SK-N-SH (cell line): ENCODE measurements at regions not wholly inside any gene's neighbourhood (a gene's known extent, or its start where the extent isn't known, plus 50 kb on each side); places are given as distances from the start of the nearest gene placed in this dataset.

Source experiments
- CTCF ChIA-PET: fragments of 300-600, 350-600 bp; formaldehyde crosslinking; extraction: SDS; loops from one replicate; lab custom pipeline; 2021; lab: Yijun Ruan, JAX
- POLR2A ChIA-PET: fragments of 350-600 bp; sonication (Branson Sonifier 250); formaldehyde crosslinking; extraction: SDS; loops from one replicate; lab custom pipeline; 2020; ENCODE audit warnings: antibody characterized with exemption, inconsistent platforms; lab: Yijun Ruan, JAX
- DNase-seq: peaks from one replicate; pipeline ENCODE4 v3.0.0; 2012
- H2AFZ ChIP-seq: fragments of 200-600 bp; sonication (generic); 2 replicates; pipeline ENCODE4 v1.8.1; 2016; ENCODE audit warnings: antibody characterized with exemption, mild to moderate bottlenecking, low read depth
- H3F3A ChIP-seq: fragments of 200-600 bp; sonication (generic); replicated peaks from 2 replicates; pipeline ENCODE3; 2016; ENCODE audit warnings: antibody characterized with exemption, mild to moderate bottlenecking; ENCODE audit not compliant: insufficient read depth
- H3K27ac ChIP-seq, 2 experiments: fragments of 200-500 bp in 1 of 2; fragments of 200-600 bp in 1 of 2; sonication (Bioruptor generic) in 1 of 2; sonication (generic), shearing (Covaris generic) in 1 of 2; 2 replicates each; pipeline versions ENCODE4 v1.5.1 to v1.6.1; 2014 to 2016; ENCODE audit warnings: low read depth in 2 of 2, inconsistent platforms in 1 of 2, low read length in 1 of 2, mild to moderate bottlenecking in 1 of 2, mixed read lengths in 1 of 2
- H3K27me3 ChIP-seq: fragments of 200-600 bp; sonication (generic), shearing (Covaris generic); 2 replicates; pipeline ENCODE4 v1.6.1; 2016; ENCODE audit warnings: mixed run types; ENCODE audit not compliant: insufficient read depth
- H3K36me3 ChIP-seq, 2 experiments: fragments of 200-500 bp in 1 of 2; fragments of 200-600 bp in 1 of 2; sonication (Bioruptor generic) in 1 of 2; sonication (generic) in 1 of 2; replicated peaks in 1 of 2; 2 replicates each; pipeline versions ENCODE3 to v1.5.1; 2014 to 2016; ENCODE audit warnings: low read length in 1 of 2, mild to moderate bottlenecking in 1 of 2; ENCODE audit not compliant: insufficient read depth in 2 of 2, control insufficient read depth in 1 of 2
- H3K4me1 ChIP-seq, 2 experiments: fragments of 200-500 bp in 1 of 2; fragments of 200-600 bp in 1 of 2; sonication (Bioruptor generic) in 1 of 2; sonication (generic), shearing (Covaris generic) in 1 of 2; 2 replicates each; pipeline versions ENCODE4 v1.5.1 to v1.6.1; 2014 to 2016; ENCODE audit warnings: low read depth in 1 of 2, low read length in 1 of 2, mixed run types in 1 of 2; ENCODE audit not compliant: insufficient read depth in 2 of 2, control insufficient read depth in 1 of 2
- H3K4me2 ChIP-seq: fragments of 200-600 bp; sonication (generic), shearing (Covaris generic); 2 replicates; pipeline ENCODE4 v1.6.1; 2017; ENCODE audit warnings: mixed run types
- H3K4me3 ChIP-seq, 2 experiments: fragments of 200-500 bp in 1 of 2; fragments of 200-600 bp in 1 of 2; sonication (Bioruptor generic) in 1 of 2; sonication (generic), shearing (Covaris generic) in 1 of 2; 2 replicates each; pipeline versions ENCODE4 v1.5.1 to v1.8.1; 2014 to 2016; ENCODE audit warnings: low read depth in 2 of 2, inconsistent platforms in 1 of 2, low read length in 1 of 2, mild to moderate bottlenecking in 1 of 2, mixed read lengths in 1 of 2, moderate library complexity in 1 of 2
- H3K79me2 ChIP-seq: fragments of 200-600 bp; sonication (generic); 2 replicates; pipeline ENCODE4 v1.8.1; 2017; ENCODE audit warnings: mild to moderate bottlenecking; ENCODE audit not compliant: insufficient read depth
- H3K9ac ChIP-seq: fragments of 200-600 bp; sonication (generic); 2 replicates; pipeline ENCODE4 v1.6.1; 2017; ENCODE audit warnings: mixed run types
- H3K9me2 ChIP-seq: fragments of 200-600 bp; sonication (generic); 2 replicates; pipeline ENCODE4 v1.6.1; 2017; ENCODE audit warnings: mixed run types
- H3K9me3 ChIP-seq: fragments of 200-600 bp; sonication (generic); 2 replicates; pipeline ENCODE4 v1.6.1; 2017; ENCODE audit warnings: mixed run types, mild to moderate bottlenecking, moderate library complexity
- H4K20me1 ChIP-seq: fragments of 200-600 bp; sonication (generic); 2 replicates; pipeline ENCODE4 v1.6.1; 2017; ENCODE audit warnings: mild to moderate bottlenecking, mixed run types; ENCODE audit not compliant: insufficient read depth
- CHD2 ChIP-seq: fragments of 150-350 bp; IDR thresholded peaks from 2 replicates; pipeline ENCODE4 v1.6.1; 2018; ENCODE audit warnings: low read length; ENCODE audit not compliant: partially characterized antibody
- ELF1 ChIP-seq: IDR thresholded peaks from 2 replicates; pipeline ENCODE4 v1.4.0; 2012
- EP300 ChIP-seq, 2 experiments: IDR thresholded peaks; 2 replicates each; pipeline versions ENCODE4 v1.4.0 to v1.6.1; 2012; ENCODE audit warnings: borderline replicate concordance in 1 of 2, low read depth in 1 of 2, low read length in 1 of 2
- EZH2phosphoT487 ChIP-seq: fragments of 200-600 bp; sonication (generic); IDR thresholded peaks from 2 replicates; pipeline ENCODE4 v1.6.1; 2017; ENCODE audit warnings: low read depth, mixed run types, mild to moderate bottlenecking, antibody characterized with exemption, moderate library complexity, borderline replicate concordance
- FOSL2 ChIP-seq: IDR thresholded peaks from 2 replicates; pipeline ENCODE4 v1.4.0; 2012; ENCODE audit warnings: low read depth, mild to moderate bottlenecking, moderate library complexity, borderline replicate concordance
- FOXM1 ChIP-seq: IDR thresholded peaks from 2 replicates; pipeline ENCODE4 v1.4.0; 2012; ENCODE audit warnings: low read depth, mild to moderate bottlenecking
- MEF2A ChIP-seq: IDR thresholded peaks from 2 replicates; pipeline ENCODE4 v1.4.0; 2012; ENCODE audit warnings: low read depth, borderline replicate concordance
- MXI1 ChIP-seq: IDR thresholded peaks from 2 replicates; pipeline ENCODE4 v1.6.1; 2012; ENCODE audit warnings: mild to moderate bottlenecking, low read depth, low read length, improper control_type of control experiment
- NFIC ChIP-seq: IDR thresholded peaks from 2 replicates; pipeline ENCODE4 v1.4.0; 2012; ENCODE audit warnings: borderline replicate concordance
- NRF1 ChIP-seq: IDR thresholded peaks from 2 replicates; pipeline ENCODE4 v1.6.1; 2012; ENCODE audit warnings: low read depth, mild to moderate bottlenecking, low read length
- POLR2AphosphoS5 ChIP-seq: IDR thresholded peaks from 2 replicates; pipeline ENCODE4 v1.6.1; 2012; ENCODE audit warnings: low read depth, low read length
- RAD21 ChIP-seq: IDR thresholded peaks from 2 replicates; pipeline ENCODE4 v1.6.1; 2012; ENCODE audit warnings: mild to moderate bottlenecking, low read length
- RCOR1 ChIP-seq: fragments of 150-350 bp; IDR thresholded peaks from 2 replicates; pipeline ENCODE4 v1.6.1; 2017; ENCODE audit warnings: antibody characterized with exemption, low read length
- REST ChIP-seq: IDR thresholded peaks from 2 replicates; pipeline ENCODE4 v1.6.1; 2012; ENCODE audit warnings: mild to moderate bottlenecking, low read depth, low read length, moderate library complexity
- RFX5 ChIP-seq: IDR thresholded peaks from 2 replicates; pipeline ENCODE4 v1.6.1; 2012; ENCODE audit warnings: mild to moderate bottlenecking, improper control_type of control experiment, low read length
- SIN3A ChIP-seq: IDR thresholded peaks from 2 replicates; pipeline ENCODE4 v1.6.1; 2012; ENCODE audit warnings: low read depth, mild to moderate bottlenecking, low read length, moderate library complexity, borderline replicate concordance
- TEAD4 ChIP-seq: IDR thresholded peaks from 2 replicates; pipeline ENCODE4 v1.4.0; 2012; ENCODE audit warnings: mild to moderate bottlenecking, borderline replicate concordance; ENCODE audit not compliant: insufficient read depth
- YY1 ChIP-seq: IDR thresholded peaks from 2 replicates; pipeline ENCODE4 v1.4.0; 2012; ENCODE audit warnings: low read depth, mild to moderate bottlenecking
- ZBTB33 ChIP-seq: IDR thresholded peaks from 2 replicates; pipeline ENCODE4 v1.4.0; 2012; ENCODE audit warnings: low read depth, borderline replicate concordance
- WGBS: methylation state at CpG from one replicate; pipeline ENCODE4 v1.1.6; 2017; ENCODE audit warnings: low lambda C conversion rate; 5-methylcytosine and 5-hydroxymethylcytosine counted together

DNA sequence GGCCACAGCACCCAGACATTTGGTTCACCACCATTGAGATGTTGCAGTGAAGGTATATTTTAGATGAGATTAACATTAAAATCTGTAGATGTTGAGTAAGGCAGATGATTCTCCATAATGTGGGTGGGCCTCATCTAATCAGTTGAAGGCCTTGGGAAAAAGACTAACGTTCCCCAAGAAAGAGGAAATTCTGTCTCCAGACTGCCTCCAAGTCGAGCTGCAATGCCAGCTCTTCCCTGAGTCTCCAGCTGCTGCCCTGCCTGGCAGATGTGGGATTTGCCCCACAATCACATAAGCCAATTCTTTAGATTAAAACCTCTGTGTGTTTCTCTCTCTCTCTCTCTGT lies 101.9 kb downstream of the PDCL3 start:
- WGBS, result 8% methylated on average over 2 of the region's 2 CpGs
- no peaks in the 10 kb centered on the region for H3K79me2 ChIP-seq
- no peaks in the 10 kb centered on the region for H4K20me1 ChIP-seq
- no peaks in the 10 kb centered on the region for H3F3A ChIP-seq
- H3K4me3 ChIP-seq, result no peak overlapping the region
- no peaks in the 10 kb centered on the region for H3K9me2 ChIP-seq
- no peaks in the 10 kb centered on the region for H3K9me3 ChIP-seq
- no peak for DNase-seq
- no peaks in the 10 kb centered on the region for H3K36me3 ChIP-seq
- no peak overlapping the region for H2AFZ ChIP-seq
- H3K9ac ChIP-seq, result no peak overlapping the region
- no peak overlapping the region for H3K4me2 ChIP-seq
- TF ChIP-seq YY1 (no peak), EP300 (IDR thresholded peaks at IDR 0.05; ENCODE audit: borderline replicate concordance in 1 of 2, low read depth in 1 of 2, low read length in 1 of 2) (no peak), ELF1 (no peak), TEAD4 (no peak), RAD21 (no peak), EZH2phosphoT487 (no peak)
- H3K4me1 ChIP-seq, result no peaks in the 10 kb centered on the region
- CTCF ChIA-PET, result no interaction called here
- H3K27me3 ChIP-seq, result no peaks in the 10 kb centered on the region; the same call in 1 of the 2 replicates
- POLR2A ChIA-PET, result no interaction called here
- H3K27ac ChIP-seq, result no peak overlapping the region

DNA sequence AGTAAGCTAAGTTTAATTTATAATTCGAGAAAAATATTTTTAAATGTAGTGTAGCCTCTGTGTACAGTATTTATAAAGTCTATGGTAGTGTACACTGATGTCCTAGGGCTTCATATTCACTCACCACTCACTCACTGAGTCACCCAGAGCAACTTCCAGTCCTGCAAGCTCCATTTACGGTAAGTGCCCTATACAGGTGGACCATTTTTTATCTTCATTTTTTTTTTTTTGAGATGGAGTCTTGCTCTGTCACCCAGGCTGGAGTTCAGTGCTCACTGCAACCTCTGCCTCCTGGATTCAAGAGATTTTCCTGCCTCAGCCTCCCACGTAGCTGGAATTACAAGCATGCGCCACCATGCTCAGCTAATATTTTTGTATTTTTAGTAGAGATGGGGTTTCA lies 104.2 kb downstream of the PDCL3 start:
- no peaks in the 10 kb centered on the region for H3K79me2 ChIP-seq
- no peaks in the 10 kb centered on the region for H3K9me3 ChIP-seq
- H3K27me3 ChIP-seq, result no peaks in the 10 kb centered on the region; the same call in 1 of the 2 replicates
- no peaks in the 10 kb centered on the region for H3K4me1 ChIP-seq
- DNase-seq, result no peak
- no peaks in the 10 kb centered on the region for H3K36me3 ChIP-seq
- no peak overlapping the region for H3K9ac ChIP-seq
- H3K9me2 ChIP-seq, result no peaks in the 10 kb centered on the region
- H3K4me3 ChIP-seq, result no peak overlapping the region
- WGBS, result 46% methylated on average over 4 of the region's 4 CpGs
- H3F3A ChIP-seq, result no peaks in the 10 kb centered on the region
- TF ChIP-seq RFX5 (no peak), TEAD4 (no peak), POLR2AphosphoS5 (no peak), MXI1 (no peak), SIN3A (no peak), MEF2A (no peak), YY1 (no peak), RAD21 (no peak), FOSL2 (no peak), CHD2 (no peak), FOXM1 (no peak), NRF1 (no peak), ELF1 (no peak), RCOR1 (no peak), ZBTB33 (no peak), REST (no peak), NFIC (no peak)
- ChIA-PET POLR2A (no interaction called here), CTCF (interaction anchor here (0.7 to 1.0 kb wide), 2 partner anchors 60 to 425 kb away, joined by 3 to 4 read pairs; no protein-coding TSS in a partner anchor)
- H3K27ac ChIP-seq, result no peak overlapping the region
- no peak overlapping the region for H2AFZ ChIP-seq
- H3K4me2 ChIP-seq, result no peak overlapping the region
- no peaks in the 10 kb centered on the region for H4K20me1 ChIP-seq
